NCI-H2227 (cell line): ENCODE measurements at regions not wholly inside any gene's neighbourhood (a gene's known extent, or its start where the extent isn't known, plus 50 kb on each side); places are given as distances from the start of the nearest gene placed in this dataset.
"Not testable (repeated sequence)": the region's sequence is repeated elsewhere in the genome, so short reads cannot be mapped to it uniquely, and the experiment has no call there.

Source experiments
- DNase-seq: peaks from one replicate; lab custom pipeline; 2025; ENCODE audit not compliant: unreplicated experiment; lab: John Stamatoyannopoulos, UW

- DNase-seq, result no peak
Measured at GRCh38 chr10:108072466-108072865, 908.0 kb upstream of the SORCS1 start.

- no peak for DNase-seq
Measured at GRCh38 chr10:108070789-108071188, 906.3 kb upstream of the SORCS1 start.

GRCh38 chr10:108069096-108069495 is 904.6 kb upstream of the SORCS1 start:
- no peak for DNase-seq

DNA sequence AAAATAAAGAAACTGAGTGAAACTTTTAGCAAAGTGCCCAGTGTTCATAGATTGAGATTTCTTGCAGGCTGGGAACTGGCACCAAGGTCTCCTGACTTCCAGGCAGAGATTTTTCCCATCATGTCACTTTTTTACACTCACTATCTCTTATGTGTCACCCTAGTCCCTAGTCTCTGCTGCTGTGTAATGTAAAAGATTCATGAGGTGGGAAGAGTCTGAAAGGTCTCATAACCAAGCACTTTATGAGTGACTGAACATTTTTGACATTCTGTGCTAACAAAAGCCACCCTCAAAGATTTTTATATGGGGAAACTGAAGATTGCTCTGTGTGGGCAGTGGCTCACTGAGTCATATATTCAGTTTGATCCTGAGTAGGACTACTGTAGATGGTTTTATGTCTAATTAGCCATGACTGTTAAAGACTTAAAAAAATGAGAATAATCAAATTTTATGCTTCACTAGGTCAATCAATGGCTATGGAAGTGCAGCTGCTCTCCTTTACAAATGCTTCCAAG is 900.3 kb upstream of the SORCS1 start:
- no peak for DNase-seq

- DNase-seq, result no peak
Measured at GRCh38 chr10:108060246-108060645, 895.7 kb upstream of the SORCS1 start.

DNA sequence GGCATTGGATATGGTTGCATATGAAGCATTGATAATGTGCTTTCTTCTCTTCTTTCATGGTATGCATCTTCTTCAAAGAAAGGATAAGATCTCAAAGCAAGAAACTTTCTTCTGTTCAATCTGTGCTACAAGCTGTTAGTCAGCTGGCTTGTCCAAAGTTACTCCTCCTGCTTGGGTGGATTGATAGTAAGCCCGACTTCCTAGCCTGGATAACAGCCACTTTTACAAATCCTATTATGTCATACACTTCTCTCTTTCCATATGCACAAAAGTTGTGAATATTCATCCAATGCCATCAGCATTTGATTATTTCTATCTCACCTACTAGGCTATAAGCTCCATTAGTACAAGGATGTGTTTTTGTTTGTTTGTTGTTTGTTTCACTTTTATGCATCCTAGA is 891.0 kb upstream of the SORCS1 start:
- DNase-seq, result no peak

DNA sequence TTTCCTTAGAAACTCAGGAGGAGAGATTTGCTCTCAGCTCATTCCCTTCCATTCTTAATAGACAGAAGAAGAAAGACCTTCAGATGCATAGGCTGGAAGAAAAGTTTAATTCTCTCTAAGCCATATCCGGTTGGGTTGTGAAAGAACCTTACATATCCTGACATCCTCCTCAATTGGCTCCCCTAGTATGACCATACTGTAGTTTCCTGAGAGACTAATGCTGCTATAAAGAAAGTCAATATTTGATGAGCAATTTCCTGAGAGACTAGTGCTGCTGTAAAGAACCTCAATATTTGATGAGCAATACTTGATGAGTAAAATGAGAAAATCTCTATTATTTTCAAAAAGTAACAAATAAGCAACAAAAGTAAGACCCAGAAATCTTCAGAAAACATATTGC is 888.5 kb upstream of the SORCS1 start:
- DNase-seq, result no peak

DNA sequence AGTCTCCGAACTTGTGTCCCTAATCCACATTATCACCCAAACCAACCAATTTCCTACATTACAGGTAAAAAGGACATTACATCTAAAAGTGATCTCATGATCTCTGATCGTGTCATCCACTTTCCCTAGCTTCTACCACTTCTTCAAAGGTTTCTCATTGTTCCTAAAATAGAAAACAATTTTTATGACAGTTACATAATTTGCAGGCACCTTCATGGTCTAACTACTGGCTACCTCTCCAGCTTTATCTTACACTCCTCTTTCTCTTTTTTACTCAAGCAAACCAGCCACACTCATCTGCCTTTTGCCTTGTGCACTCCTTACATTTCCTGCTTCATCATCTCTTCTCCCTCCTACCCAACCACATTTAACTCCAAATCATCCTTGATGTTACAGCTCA is 886.7 kb upstream of the SORCS1 start:
- no peak for DNase-seq

- DNase-seq, result no peak
Measured at GRCh38 chr10:108050626-108051025, 886.1 kb upstream of the SORCS1 start.

- DNase-seq, result no peak
Measured at GRCh38 chr10:108049668-108050067, 885.2 kb upstream of the SORCS1 start.

GRCh38 chr10:108048898-108049297 is 884.4 kb upstream of the SORCS1 start:
- no peak for DNase-seq

- no peak for DNase-seq
Measured at GRCh38 chr10:108039821-108040584, 875.5 kb upstream of the SORCS1 start.

GRCh38 chr10:108037061-108037460 is 872.6 kb upstream of the SORCS1 start:
- no peak for DNase-seq

DNA sequence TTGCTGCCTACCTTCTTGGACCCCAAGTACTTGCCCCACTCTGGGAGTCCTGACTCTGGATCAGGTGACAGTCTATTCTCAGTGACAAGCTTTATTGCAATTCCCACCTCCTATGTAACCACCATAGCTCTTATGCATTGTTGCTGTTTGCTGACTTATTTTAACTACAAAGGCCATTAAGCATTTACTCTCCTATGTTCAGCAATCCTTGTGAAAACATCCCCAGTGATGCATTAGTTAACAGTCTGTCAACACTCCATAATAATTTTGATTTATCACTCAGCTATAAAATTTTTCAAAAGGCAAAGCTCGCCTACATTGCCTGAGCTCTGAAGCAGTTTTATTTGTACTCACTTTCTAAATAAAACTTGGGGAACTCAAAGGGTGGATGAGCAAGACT is 871.8 kb upstream of the SORCS1 start:
- DNase-seq, result no peak

- no peak for DNase-seq
Measured at GRCh38 chr10:108034829-108035228, 870.3 kb upstream of the SORCS1 start.

DNA sequence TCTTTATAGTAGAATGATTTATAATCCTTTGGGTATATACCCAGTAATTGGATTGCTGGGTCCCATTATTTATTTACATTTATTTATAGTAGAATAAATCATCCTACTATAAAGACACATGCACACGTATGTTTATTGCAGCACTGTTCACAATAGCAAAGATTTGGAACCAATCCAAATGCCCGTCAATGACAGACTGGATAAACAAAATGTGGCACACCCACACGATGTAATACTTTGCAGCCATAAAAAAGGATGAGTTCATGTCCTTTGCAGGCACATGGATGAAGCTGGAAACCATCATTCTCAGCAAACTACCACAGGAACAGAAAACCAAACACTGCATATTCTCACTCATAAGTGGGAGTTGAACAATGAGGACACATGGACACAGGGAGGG is 869.0 kb upstream of the SORCS1 start:
- DNase-seq, result not testable (repeated sequence)

DNA sequence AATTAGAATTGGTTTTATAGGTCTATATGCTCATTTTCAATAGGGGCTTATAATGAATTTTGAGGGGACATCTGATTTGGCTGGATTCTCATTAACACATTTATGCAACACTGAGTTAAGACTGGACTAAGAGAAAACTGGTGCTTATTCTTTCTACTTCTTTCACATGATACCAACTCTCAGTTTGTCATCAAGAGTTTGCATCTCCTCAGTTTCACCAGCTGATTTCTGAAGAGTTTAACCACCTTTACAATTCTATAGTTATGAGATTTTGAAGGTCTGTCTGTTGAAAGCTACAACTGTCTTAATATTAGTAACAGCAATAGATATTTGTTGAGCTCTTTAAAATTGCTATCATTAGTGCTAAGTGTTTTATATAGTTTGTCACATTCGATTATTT is 867.0 kb upstream of the SORCS1 start:
- no peak for DNase-seq

DNA sequence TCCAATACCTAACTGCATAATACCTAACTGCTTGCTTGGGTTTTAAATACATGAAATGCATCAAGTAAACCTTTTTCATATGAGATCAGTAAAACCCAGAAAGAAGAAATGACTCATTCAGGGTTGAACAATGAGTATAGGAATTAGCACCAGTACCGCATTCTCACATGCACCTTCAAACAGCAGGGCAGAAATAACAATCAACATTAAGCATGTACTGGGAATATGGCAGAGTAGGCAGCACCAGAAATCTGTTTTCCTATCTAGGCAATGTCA is 850.3 kb upstream of the SORCS1 start:
- no peak for DNase-seq

GRCh38 chr10:108014145-108014901 is 849.8 kb upstream of the SORCS1 start:
- DNase-seq, result no peak

GRCh38 chr10:108005627-108006026 is 841.1 kb upstream of the SORCS1 start:
- DNase-seq, result no peak

- DNase-seq, result no peak
Measured at GRCh38 chr10:108003576-108003975, 839.1 kb upstream of the SORCS1 start.

GRCh38 chr10:108003061-108003460 is 838.6 kb upstream of the SORCS1 start:
- no peak for DNase-seq

- DNase-seq, result no peak
Measured at GRCh38 chr10:108000365-108000764, 835.9 kb upstream of the SORCS1 start.
